ENCODE measurements at regions not wholly inside any gene's neighbourhood (a gene's known extent, or its start where the extent isn't known, plus 50 kb on each side); places are given as distances from the start of the nearest gene placed in this dataset.

GRCh38 chr4:32226733-32227132 lies 1506.6 kb downstream of the PCDH7 start:
- CTCF ChIA-PET, result interaction anchor here (0.6 to 1.7 kb wide), 2 partner anchors 9 to 38 kb away, joined by 3 to 4 read pairs; no protein-coding TSS in a partner anchor
- POLR2A ChIA-PET, result no interaction called here
- no peak for DNase-seq (ENCODE audit: extremely low spot score)
- TF ChIP-seq CTCF (IDR thresholded peaks at IDR 0.05; ENCODE audit: control extremely low read depth, extremely low read depth, low read depth, missing control alignments), result no peak

GRCh38 chr4:32243926-32244325 lies 1523.8 kb downstream of the PCDH7 start:
- POLR2A ChIA-PET, result no interaction called here

GRCh38 chr4:32249040-32249439 lies 1528.9 kb downstream of the PCDH7 start:
- ChIA-PET POLR2A (no interaction called here), CTCF (no interaction called here)
- no peak for TF ChIP-seq CTCF (IDR thresholded peaks at IDR 0.05; ENCODE audit: control extremely low read depth, extremely low read depth, low read depth, missing control alignments)
- no peak for DNase-seq (ENCODE audit: extremely low spot score)

More at GRCh38 chr4:32243926-32244325, 1523.8 kb downstream of the PCDH7 start:
- no peak for DNase-seq (ENCODE audit: extremely low spot score)
- TF ChIP-seq CTCF (IDR thresholded peaks at IDR 0.05; ENCODE audit: control extremely low read depth, extremely low read depth, low read depth, missing control alignments), result no peak
- CTCF ChIA-PET, result interaction anchor here (1.8 kb wide), 1 partner anchor 13 kb away, joined by 4 read pairs; no protein-coding TSS in a partner anchor

- TF ChIP-seq CTCF (IDR thresholded peaks at IDR 0.05; ENCODE audit: control extremely low read depth, extremely low read depth, low read depth, missing control alignments), result no peak
- CTCF ChIA-PET, result no interaction called here
- POLR2A ChIA-PET, result no interaction called here
- no peak for DNase-seq (ENCODE audit: extremely low spot score)
Measured at GRCh38 chr4:32251126-32251525, 1531.0 kb downstream of the PCDH7 start.

GRCh38 chr4:32251926-32252325 lies 1531.8 kb downstream of the PCDH7 start:
- no peak for TF ChIP-seq CTCF (IDR thresholded peaks at IDR 0.05; ENCODE audit: control extremely low read depth, extremely low read depth, low read depth, missing control alignments)
- no peak for DNase-seq (ENCODE audit: extremely low spot score)
- POLR2A ChIA-PET, result no interaction called here
- CTCF ChIA-PET, result no interaction called here

- no peak for TF ChIP-seq CTCF (IDR thresholded peaks at IDR 0.05; ENCODE audit: control extremely low read depth, extremely low read depth, low read depth, missing control alignments)
- no peak for DNase-seq (ENCODE audit: extremely low spot score)
- ChIA-PET POLR2A (no interaction called here), CTCF (no interaction called here)
Measured at GRCh38 chr4:32254216-32254615, 1534.0 kb downstream of the PCDH7 start.

GRCh38 chr4:32258986-32259385 lies 1538.8 kb downstream of the PCDH7 start:
- no peak for TF ChIP-seq CTCF (IDR thresholded peaks at IDR 0.05; ENCODE audit: control extremely low read depth, extremely low read depth, low read depth, missing control alignments)
- POLR2A ChIA-PET, result no interaction called here
- DNase-seq (ENCODE audit: extremely low spot score), result no peak
- CTCF ChIA-PET, result no interaction called here
